Mucosa of descending colon (tissue), 3 donors: ENCODE measurements at regions not wholly inside any gene's neighbourhood (a gene's known extent, or its start where the extent isn't known, plus 50 kb on each side); places are given as distances from the start of the nearest gene placed in this dataset.

Experiments used
- ATAC-seq: fragments of 200-7000 bp; cut with Tn5 transposase; one replicate; pipeline ENCODE4 v1.9.1; 2020; ENCODE audit warnings: mild to moderate bottlenecking, moderate library complexity
- DNase-seq, 3 donors: peaks; one replicate each; pipeline ENCODE4 v3.0.0-alpha.2; 2020
- H3K36me3 ChIP-seq: fragments of 200-600 bp; one replicate; pipeline ENCODE4 v1.8.0; 2021; ENCODE audit warnings: low read depth, mild to moderate bottlenecking
- H3K4me1 ChIP-seq: fragments of 200-600 bp; one replicate; pipeline ENCODE4 v1.8.0; 2021; ENCODE audit warnings: low read depth, mild to moderate bottlenecking
- H3K4me3 ChIP-seq: fragments of 200-600 bp; one replicate; pipeline ENCODE4 v1.8.0; 2021; ENCODE audit warnings: mild to moderate bottlenecking
- H3K9me3 ChIP-seq: fragments of 200-600 bp; one replicate; pipeline ENCODE4 v1.8.0; 2021; ENCODE audit warnings: mild to moderate bottlenecking
- CTCF ChIP-seq: fragments of 200-600 bp; IDR thresholded peaks from one replicate; pipeline ENCODE4 v1.8.0; 2022; ENCODE audit warnings: antibody characterized with exemption, mild to moderate bottlenecking
- intact Hi-C, 2 donors: fragments of 100-400 bp; cut with DNase I in 1 of 2; cut with micrococcal nuclease in 1 of 2; formaldehyde crosslinking; loops; one replicate each; pipeline versions ENCODE4 v1.11.0 to v1.11.1; 2022; cut with DNase I, micrococcal nuclease
- donor health status: DM: no; HTN: no; CAD: no; lungs with moderate emphysema.
- donor health status: DM: no; HTN: no; CAD: no.
- donor health status: DM: no; HTN: yes; CAD: no.

- TF ChIP-seq CTCF: no peak
- no peak for ATAC-seq
- H3K9me3 ChIP-seq: no peaks in the 10 kb centered on the region
- no peaks in the 10 kb centered on the region for H3K36me3 ChIP-seq
- DNase-seq: no peak
- intact Hi-C loops: no loop called here
- H3K4me1 ChIP-seq: no peaks in the 10 kb centered on the region
- H3K4me3 ChIP-seq: no peak overlapping the region
These were observed 154.6 kb upstream of the MYL2 start for GRCh38 chr12:111074965-111075364.

- intact Hi-C loops: no loop called here
- no peak overlapping the region for H3K4me3 ChIP-seq
- ATAC-seq (no peak), DNase-seq (no peak)
- no peaks in the 10 kb centered on the region for H3K4me1 ChIP-seq
- no peak for TF ChIP-seq CTCF
- no peaks in the 10 kb centered on the region for H3K9me3 ChIP-seq
- no peaks in the 10 kb centered on the region for H3K36me3 ChIP-seq
These were observed 154.2 kb upstream of the MYL2 start for GRCh38 chr12:111074559-111074958.

GRCh38 chr12:111073370-111073769, 153.0 kb upstream of the MYL2 start:
- no peak overlapping the region for H3K4me3 ChIP-seq
- intact Hi-C loops: no loop called here
- DNase-seq: no peak
- H3K9me3 ChIP-seq: no peaks in the 10 kb centered on the region
- no peak for ATAC-seq
- no peak for TF ChIP-seq CTCF
- H3K36me3 ChIP-seq: no peaks in the 10 kb centered on the region
- no peaks in the 10 kb centered on the region for H3K4me1 ChIP-seq

DNA sequence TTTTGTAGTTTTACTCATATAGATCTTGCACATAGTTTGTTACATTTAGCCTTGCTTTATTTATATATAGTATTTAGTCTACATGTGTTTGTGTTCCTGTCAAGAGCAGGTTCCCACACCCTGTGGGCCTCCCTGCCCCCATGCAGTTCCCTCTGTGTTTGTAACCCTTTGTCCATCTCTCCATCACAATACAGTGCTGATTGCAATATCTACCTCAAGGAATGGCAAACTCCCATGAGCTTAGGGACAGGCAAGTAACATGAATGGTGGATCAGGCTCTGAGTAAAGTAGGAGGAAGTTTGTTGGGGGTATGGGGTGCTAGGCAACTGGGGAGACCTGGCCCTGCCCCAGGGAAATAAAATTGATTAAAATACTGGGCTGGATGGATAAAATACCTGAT, 151.9 kb upstream of the MYL2 start:
- no peak for ATAC-seq
- no peaks in the 10 kb centered on the region for H3K4me1 ChIP-seq
- H3K9me3 ChIP-seq: no peaks in the 10 kb centered on the region
- no peak for DNase-seq
- no peak for TF ChIP-seq CTCF
- H3K36me3 ChIP-seq: no peaks in the 10 kb centered on the region
- H3K4me3 ChIP-seq: no peak overlapping the region
- intact Hi-C loops: no loop called here

DNA sequence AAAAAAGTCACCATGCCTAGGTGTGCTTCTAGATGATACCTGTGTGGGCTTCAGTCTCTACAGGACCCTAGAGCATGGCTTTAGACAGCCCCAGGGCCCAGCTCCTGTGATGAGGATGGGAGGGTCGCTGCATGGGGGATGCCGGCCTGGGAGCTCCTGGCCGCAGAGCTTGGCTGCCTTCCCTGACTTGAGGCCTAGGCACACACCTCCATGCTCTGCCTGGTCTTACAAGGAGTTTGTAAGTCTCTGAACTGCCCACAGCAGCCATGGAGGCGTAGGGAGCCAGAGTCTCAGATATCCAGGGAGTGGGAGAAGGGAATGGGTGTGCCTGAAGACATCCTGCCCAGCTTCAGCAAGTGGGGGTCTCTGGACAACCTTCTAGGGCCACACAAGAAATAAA, 149.5 kb upstream of the MYL2 start:
- DNase-seq (no peak), ATAC-seq (no peak)
- intact Hi-C loops: no loop called here
- H3K4me3 ChIP-seq: no peak overlapping the region
- no peaks in the 10 kb centered on the region for H3K4me1 ChIP-seq
- TF ChIP-seq CTCF: no peak
- no peaks in the 10 kb centered on the region for H3K9me3 ChIP-seq
- no peaks in the 10 kb centered on the region for H3K36me3 ChIP-seq

- Histone ChIP-seq H3K36me3 (no peaks in the 10 kb centered on the region), H3K9me3 (no peaks in the 10 kb centered on the region), H3K4me3 (no peak overlapping the region), H3K4me1 (no peaks in the 10 kb centered on the region)
- TF ChIP-seq CTCF: no peak
- intact Hi-C loops: no loop called here
- no peak for DNase-seq
- ATAC-seq: no peak
These were observed 147.9 kb upstream of the MYL2 start for GRCh38 chr12:111068290-111068689.
